NOMO-1 (cell line): ENCODE measurements at regions not wholly inside any gene's neighbourhood (a gene's known extent, or its start where the extent isn't known, plus 50 kb on each side); places are given as distances from the start of the nearest gene placed in this dataset.
"Not testable (repeated sequence)": the region's sequence is repeated elsewhere in the genome, so short reads cannot be mapped to it uniquely, and the experiment has no call there.

Experiments used
- DNase-seq, 2 experiments: peaks; one replicate each; lab custom pipeline; 2025; ENCODE audit not compliant: unreplicated experiment in 2 of 2; lab: John Stamatoyannopoulos, UW

DNA sequence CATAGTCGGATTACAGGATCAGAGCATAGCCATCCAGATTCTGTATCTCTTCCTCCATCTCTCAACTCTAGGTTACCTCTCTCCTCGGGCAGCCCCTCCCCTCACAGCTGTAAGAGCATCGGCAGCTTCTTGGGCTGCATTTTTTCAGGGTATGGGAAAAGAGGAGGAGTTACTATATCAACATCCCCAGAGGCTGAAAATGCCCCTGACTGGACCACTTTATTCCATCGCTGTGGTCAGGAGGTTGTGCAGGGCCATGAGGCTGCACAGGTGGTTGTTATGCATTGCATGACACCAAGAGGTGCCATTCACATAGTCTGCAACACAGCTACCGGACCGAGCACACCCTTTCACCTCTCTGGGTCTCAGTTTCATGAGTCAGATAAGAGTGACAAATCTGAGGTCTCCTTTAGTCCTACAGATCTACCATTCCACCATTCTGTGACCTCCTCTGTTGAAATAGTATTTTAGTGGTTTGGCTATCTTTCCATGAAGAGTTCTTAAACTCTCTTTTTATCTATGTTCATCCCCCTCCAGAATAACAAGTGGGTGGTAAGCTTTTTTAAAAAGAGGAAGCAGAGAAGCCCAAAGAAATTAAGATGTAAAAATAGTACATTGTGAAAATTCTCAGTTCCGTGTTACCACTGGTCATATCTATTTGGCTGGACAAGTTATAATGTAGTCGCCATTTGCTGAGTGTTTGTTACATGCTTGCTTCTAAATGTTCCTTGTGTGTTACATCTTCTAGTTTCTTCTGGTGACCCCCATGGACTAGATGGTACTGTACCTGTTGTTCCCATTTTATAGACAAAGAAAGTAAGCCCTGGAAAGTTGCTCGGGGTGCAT is 56.6 kb upstream of the SLC1A4 start:
- DNase-seq: peak; percentile 76 to 93

- DNase-seq: no peak
Observed at GRCh38 chr2:64934530-64934929, 54.7 kb upstream of the SLC1A4 start.

GRCh38 chr2:64936809-64937208 is 52.4 kb upstream of the SLC1A4 start:
- DNase-seq: no peak

DNA sequence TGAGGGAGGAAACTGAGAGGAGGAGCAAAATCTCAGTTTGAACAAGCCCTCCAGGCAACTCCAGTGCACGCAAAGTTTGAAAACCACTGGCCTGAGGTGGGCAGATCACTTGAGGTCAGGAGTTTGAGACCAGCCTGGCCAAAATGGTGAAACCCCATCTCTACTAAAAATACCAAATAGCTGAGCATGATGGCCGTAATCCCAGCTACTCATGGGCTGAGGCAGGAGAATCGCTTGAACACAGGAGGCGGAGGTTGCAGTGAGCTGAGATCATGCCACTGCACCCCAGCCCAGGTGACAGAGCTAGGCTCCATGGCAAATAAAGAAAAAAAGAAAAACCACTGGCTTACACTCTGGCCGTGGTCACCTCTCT is 51.9 kb upstream of the SLC1A4 start:
- DNase-seq: not testable (repeated sequence)

DNA sequence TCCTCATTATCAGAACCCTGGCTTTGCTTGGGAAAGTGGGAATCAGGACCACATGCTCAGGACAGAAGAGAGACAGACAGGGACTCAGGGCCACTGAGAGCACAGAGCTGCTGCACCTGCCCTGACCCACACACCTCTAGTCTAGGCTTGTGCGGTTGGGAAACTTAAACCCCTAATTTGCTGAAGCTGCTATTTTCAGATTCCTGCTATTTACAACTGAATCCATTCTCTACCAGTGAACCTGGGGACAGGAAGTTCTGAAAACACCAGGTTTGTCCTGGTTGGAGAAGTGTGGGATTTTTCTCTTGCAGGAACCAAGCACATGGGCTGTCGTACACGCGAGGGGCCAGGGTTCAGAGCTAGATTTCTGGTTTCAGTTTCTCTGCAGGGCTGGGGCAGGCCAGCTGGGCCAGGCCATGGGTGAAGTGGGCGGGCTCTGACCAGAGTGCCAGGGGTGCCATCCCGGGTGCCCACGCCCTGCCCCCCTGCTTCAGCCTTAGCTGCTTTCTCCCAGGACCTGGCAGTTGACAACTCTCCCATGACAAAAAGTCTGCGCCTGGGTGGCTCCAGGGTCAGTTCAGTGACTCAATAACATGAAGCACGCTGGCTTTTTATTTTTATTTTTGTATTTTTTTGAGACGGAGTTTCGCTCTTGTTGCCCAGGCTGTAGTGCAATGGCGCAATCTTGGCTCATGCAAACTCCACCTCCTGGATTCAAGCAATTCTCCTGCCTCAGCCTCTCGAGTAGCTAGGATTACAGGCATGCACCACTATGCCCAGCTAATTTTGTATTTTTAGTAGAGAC is 51.3 kb upstream of the SLC1A4 start:
- peak; percentile 29 to 48 for DNase-seq

- DNase-seq: no peak
Observed at GRCh38 chr2:64938607-64939285, 50.5 kb upstream of the SLC1A4 start.

DNA sequence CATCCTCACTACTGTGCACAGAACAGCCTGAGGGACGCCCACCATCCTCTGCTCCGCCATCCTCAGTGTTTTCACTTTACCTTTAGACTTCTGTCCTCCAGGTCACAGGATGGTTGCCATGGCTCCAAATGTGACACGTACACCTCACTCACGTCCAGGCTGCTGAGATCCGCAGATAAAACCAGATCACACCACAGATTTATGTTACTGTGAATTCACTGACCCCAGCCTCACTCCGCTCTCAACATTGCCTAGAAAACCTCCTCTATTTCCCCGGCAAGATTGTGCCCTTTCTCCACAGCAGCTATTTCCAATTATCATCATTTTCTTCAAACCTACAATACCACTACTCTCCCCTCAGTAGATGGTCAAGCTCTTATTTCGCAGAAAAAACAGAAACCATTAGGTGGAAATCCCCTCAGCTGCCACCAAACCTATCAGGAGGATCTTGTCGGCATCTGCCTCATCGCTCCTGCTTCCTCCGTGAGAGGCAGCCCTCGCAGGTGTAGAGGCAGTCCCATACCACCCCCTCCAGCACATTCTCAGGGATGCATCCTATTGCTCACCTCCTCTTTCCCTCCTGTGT is 49.8 kb upstream of the SLC1A4 start:
- no peak for DNase-seq
